Tibial nerve (tissue), 4 donors: ENCODE measurements at regions not wholly inside any gene's neighbourhood (a gene's known extent, or its start where the extent isn't known, plus 50 kb on each side); places are given as distances from the start of the nearest gene placed in this dataset.

Experiments used
- CTCF ChIP-seq, 5 experiments: fragments of 200-600 bp in 3 of 5; fragments of 450-650 bp in 2 of 5; sonication (generic) in 3 of 5; IDR thresholded peaks; one replicate each; pipeline ENCODE4 v1.5.1; 2016 to 2019; ENCODE audit warnings: antibody characterized with exemption in 5 of 5, mild to moderate bottlenecking in 3 of 5, moderate library complexity in 2 of 5
- EP300 ChIP-seq, 2 donors: sonication (generic); formaldehyde crosslinking; IDR thresholded peaks; one replicate each; pipeline ENCODE4 v1.6.1; 2017; ENCODE audit warnings: antibody characterized with exemption in 2 of 2, mild to moderate bottlenecking in 1 of 2
- POLR2A ChIP-seq, 2 donors: fragments of 450-650 bp; IDR thresholded peaks; one replicate each; pipeline ENCODE4 v1.6.1; 2017; ENCODE audit warnings: antibody characterized with exemption in 2 of 2, mild to moderate bottlenecking in 2 of 2, moderate library complexity in 2 of 2

DNA sequence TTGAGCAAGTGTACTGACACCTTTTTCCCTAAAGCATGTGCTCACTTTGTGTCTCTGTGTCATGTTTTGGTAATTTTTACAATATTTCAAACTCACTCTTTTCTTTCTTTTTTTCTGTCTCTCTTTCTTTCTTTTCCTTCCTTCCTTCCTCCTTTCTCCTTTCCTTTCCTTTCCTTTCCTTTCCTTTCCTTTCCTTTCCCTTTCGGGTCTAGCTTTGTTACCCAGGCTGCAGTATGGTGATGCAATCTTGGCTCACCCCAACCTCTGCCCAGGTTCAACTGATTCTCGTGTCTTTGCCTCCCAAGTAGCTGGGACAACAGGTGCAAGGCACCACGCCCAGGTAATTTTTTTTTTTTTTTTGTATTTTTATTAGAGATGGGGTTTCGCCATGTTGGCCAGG is 60.4 kb upstream of the TINAGL1 start:
- TF ChIP-seq CTCF (IDR thresholded peaks at IDR 0.05) (no peak), EP300 (IDR thresholded peaks at IDR 0.05) (no peak), POLR2A (IDR thresholded peaks at IDR 0.05) (no peak)
